WI38 (cell line): ENCODE measurements at regions not wholly inside any gene's neighbourhood (a gene's known extent, or its start where the extent isn't known, plus 50 kb on each side); places are given as distances from the start of the nearest gene placed in this dataset.
"Not testable (repeated sequence)": the region's sequence is repeated elsewhere in the genome, so short reads cannot be mapped to it uniquely, and the experiment has no call there.

ENCODE experiments used
- H3K4me3 ChIP-seq: 2 replicates; pipeline ENCODE4 v1.5.1; 2011; ENCODE audit warnings: low read depth, mild to moderate bottlenecking, control low read depth, low read length
- TF ChIP-seq, protein P1 (sequence below): IDR thresholded peaks from 2 replicates; pipeline ENCODE4 v1.5.1; 2012; ENCODE audit warnings: low read depth, mild to moderate bottlenecking, control low read depth, low read length

- TF ChIP-seq, protein P1, sequence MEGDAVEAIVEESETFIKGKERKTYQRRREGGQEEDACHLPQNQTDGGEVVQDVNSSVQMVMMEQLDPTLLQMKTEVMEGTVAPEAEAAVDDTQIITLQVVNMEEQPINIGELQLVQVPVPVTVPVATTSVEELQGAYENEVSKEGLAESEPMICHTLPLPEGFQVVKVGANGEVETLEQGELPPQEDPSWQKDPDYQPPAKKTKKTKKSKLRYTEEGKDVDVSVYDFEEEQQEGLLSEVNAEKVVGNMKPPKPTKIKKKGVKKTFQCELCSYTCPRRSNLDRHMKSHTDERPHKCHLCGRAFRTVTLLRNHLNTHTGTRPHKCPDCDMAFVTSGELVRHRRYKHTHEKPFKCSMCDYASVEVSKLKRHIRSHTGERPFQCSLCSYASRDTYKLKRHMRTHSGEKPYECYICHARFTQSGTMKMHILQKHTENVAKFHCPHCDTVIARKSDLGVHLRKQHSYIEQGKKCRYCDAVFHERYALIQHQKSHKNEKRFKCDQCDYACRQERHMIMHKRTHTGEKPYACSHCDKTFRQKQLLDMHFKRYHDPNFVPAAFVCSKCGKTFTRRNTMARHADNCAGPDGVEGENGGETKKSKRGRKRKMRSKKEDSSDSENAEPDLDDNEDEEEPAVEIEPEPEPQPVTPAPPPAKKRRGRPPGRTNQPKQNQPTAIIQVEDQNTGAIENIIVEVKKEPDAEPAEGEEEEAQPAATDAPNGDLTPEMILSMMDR, result no peak
These were observed 74.8 kb upstream of the SOX11 start for GRCh38 chr2:5617358-5617757.

DNA sequence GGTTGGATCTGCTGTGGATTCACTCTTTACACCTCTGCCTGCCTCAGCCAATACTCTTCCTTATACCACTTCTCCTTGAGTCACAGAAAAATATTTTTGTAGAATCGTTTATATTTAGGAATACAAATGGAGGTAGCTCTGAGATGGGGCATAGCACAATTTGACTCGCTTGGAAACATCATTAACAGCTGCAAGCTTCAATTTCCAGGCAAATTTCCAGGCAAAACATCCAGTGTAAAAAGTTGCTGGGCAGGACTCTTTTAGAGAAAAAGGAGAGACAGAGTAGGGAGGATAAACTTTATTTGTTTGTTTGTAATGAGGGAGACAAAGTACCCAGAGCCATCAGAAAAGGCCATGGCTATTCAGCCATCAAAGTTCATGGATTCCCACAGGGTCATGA lies 74.4 kb upstream of the SOX11 start:
- H3K4me3 ChIP-seq, result no peak overlapping the region
- TF ChIP-seq, protein P1, result no peak

More at GRCh38 chr2:5617358-5617757, 74.8 kb upstream of the SOX11 start:
- no peak overlapping the region for H3K4me3 ChIP-seq

GRCh38 chr2:5618271-5618670 lies 73.9 kb upstream of the SOX11 start:
- TF ChIP-seq, protein P1, result no peak
- no peak overlapping the region for H3K4me3 ChIP-seq

GRCh38 chr2:5625556-5626065 lies 66.6 kb upstream of the SOX11 start:
- H3K4me3 ChIP-seq, result not testable (repeated sequence)

GRCh38 chr2:5628484-5628883 lies 63.7 kb upstream of the SOX11 start:
- H3K4me3 ChIP-seq, result not testable (repeated sequence)

GRCh38 chr2:5629510-5629909 lies 62.7 kb upstream of the SOX11 start:
- not testable (repeated sequence) for H3K4me3 ChIP-seq

DNA sequence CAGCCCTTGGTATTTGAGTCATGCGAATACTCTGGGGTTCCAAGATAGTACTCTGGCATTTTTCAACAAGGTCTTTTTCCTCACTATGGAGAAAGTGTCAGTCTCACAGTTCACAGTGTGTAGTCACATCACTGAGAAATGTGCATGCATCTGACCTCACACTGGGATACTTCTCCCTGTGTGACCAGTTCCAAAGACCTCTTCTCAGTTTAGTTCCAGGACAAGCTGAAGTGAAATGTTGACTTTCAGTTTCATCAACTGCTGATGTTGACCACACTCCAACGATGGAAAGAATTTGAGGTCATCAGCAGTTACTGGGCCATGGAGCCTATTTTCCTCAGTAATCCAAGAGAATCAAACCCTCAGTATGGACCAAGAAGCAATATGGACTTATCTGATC lies 55.1 kb upstream of the SOX11 start:
- H3K4me3 ChIP-seq, result not testable (repeated sequence)
